ENCODE measurements at regions not wholly inside any gene's neighbourhood (a gene's known extent, or its start where the extent isn't known, plus 50 kb on each side); places are given as distances from the start of the nearest gene placed in this dataset.
"Not testable (repeated sequence)": the region's sequence is repeated elsewhere in the genome, so short reads cannot be mapped to it uniquely, and the experiment has no call there.

DNA sequence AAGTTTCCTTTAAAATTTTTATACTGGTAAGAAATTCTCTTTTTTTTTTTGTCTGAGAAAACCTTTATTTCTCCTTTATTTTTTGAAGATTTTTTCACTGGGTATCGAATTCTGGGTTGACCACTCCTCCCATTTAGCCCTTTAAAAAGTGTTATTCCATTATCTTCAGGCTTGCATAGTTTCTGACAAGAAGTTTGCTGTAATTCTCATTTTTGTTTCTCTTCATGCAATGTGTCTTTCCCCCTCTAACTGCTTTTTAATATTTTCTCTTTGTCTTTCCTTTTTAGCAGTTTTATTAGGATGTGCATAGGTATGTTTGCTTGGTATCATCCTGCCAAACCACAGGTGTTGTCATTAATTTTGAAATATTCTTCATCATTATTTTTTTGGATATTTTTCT lies 67.7 kb upstream of the GOT2 start:
- Mint-ChIP-seq H3K9me3 (peaks cover 15% of the 10 kb centered on the region; the same call in 1 of the 2 replicates), H3K4me3 (no peak overlapping the region), H3K27ac (no peak overlapping the region), H3K27me3 (ENCODE audit: insufficient read depth) (no peaks in the 10 kb centered on the region; the same call in 1 of the 2 replicates), H3K4me1 (ENCODE audit: low read depth) (no peaks in the 10 kb centered on the region), H3K36me3 (ENCODE audit: low read depth) (no peaks in the 10 kb centered on the region)
- no peak for DNase-seq
- TF ChIP-seq, protein P1, sequence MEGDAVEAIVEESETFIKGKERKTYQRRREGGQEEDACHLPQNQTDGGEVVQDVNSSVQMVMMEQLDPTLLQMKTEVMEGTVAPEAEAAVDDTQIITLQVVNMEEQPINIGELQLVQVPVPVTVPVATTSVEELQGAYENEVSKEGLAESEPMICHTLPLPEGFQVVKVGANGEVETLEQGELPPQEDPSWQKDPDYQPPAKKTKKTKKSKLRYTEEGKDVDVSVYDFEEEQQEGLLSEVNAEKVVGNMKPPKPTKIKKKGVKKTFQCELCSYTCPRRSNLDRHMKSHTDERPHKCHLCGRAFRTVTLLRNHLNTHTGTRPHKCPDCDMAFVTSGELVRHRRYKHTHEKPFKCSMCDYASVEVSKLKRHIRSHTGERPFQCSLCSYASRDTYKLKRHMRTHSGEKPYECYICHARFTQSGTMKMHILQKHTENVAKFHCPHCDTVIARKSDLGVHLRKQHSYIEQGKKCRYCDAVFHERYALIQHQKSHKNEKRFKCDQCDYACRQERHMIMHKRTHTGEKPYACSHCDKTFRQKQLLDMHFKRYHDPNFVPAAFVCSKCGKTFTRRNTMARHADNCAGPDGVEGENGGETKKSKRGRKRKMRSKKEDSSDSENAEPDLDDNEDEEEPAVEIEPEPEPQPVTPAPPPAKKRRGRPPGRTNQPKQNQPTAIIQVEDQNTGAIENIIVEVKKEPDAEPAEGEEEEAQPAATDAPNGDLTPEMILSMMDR (IDR thresholded peaks at IDR 0.05) = no peak

GRCh38 chr16:58797137-58797801 lies 63.2 kb upstream of the GOT2 start:
- Mint-ChIP-seq H3K4me1 (ENCODE audit: low read depth) (no peaks in the 10 kb centered on the region), H3K27me3 (ENCODE audit: insufficient read depth) (peaks cover 2% of the 10 kb centered on the region; the same call in 1 of the 2 replicates), H3K27ac (no peak overlapping the region), H3K9me3 (peaks cover 4% of the 10 kb centered on the region; the same call in 1 of the 2 replicates), H3K4me3 (no peak overlapping the region), H3K36me3 (ENCODE audit: low read depth) (no peaks in the 10 kb centered on the region)
- no peak for DNase-seq
- TF ChIP-seq, protein P1 (IDR thresholded peaks at IDR 0.05) = no peak

DNA sequence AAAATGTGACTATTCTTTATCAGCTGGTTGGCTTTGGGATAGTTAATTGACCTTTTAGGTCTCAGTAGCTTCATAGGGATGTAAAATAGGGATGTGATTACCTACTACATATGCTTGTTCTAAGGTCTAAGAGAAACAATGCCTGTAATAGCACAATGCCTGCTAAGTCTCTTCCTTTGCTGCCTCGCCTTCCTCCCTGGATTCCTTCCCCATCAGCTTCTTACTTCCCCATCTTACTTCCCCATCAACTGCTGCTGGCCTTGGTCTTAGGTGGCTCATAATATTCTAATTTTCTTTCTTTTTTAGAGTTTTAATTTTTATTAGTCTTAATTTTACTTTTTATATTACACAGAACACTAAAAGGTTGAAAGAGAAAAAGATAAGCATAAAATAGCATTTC lies 59.2 kb upstream of the GOT2 start:
- no peak overlapping the region for H3K4me3 Mint-ChIP-seq

DNA sequence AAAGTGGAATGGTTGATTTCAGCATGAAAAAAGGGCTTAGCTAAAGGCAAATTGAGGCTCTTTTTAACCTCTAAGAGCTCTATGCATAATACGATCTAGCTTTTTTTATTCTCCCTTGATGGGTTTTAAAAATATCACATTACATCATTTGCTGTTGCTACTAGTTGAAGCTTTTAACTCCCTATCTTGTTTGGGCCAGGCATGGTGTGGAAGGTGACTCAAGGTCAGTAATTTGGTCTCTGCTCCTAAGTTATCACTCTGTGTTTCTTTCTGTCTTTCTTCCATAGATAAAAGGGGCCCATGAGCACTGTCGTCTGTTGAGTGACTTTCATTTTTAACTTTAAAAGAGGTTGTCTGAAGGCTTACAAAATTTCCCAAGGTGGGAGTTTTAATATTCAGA lies 58.1 kb upstream of the GOT2 start:
- DNase-seq = no peak
- Mint-ChIP-seq H3K27ac (no peak overlapping the region), H3K36me3 (ENCODE audit: low read depth) (no peaks in the 10 kb centered on the region), H3K4me1 (ENCODE audit: low read depth) (no peaks in the 10 kb centered on the region), H3K4me3 (no peak overlapping the region), H3K9me3 (no peaks in the 10 kb centered on the region), H3K27me3 (ENCODE audit: insufficient read depth) (peaks cover 8% of the 10 kb centered on the region)
- TF ChIP-seq, protein P1 (IDR thresholded peaks at IDR 0.05) = no peak

More for the DNA sequence above, 59.2 kb upstream of the GOT2 start:
- no peaks in the 10 kb centered on the region for H3K36me3 Mint-ChIP-seq (ENCODE audit: low read depth)
- TF ChIP-seq, protein P1 (IDR thresholded peaks at IDR 0.05) = no peak
- no peak for DNase-seq
- H3K27ac Mint-ChIP-seq = no peak overlapping the region
- peaks cover 5% of the 10 kb centered on the region for H3K27me3 Mint-ChIP-seq (ENCODE audit: insufficient read depth)
- no peaks in the 10 kb centered on the region for H3K9me3 Mint-ChIP-seq
- H3K4me1 Mint-ChIP-seq (ENCODE audit: low read depth) = no peaks in the 10 kb centered on the region

DNA sequence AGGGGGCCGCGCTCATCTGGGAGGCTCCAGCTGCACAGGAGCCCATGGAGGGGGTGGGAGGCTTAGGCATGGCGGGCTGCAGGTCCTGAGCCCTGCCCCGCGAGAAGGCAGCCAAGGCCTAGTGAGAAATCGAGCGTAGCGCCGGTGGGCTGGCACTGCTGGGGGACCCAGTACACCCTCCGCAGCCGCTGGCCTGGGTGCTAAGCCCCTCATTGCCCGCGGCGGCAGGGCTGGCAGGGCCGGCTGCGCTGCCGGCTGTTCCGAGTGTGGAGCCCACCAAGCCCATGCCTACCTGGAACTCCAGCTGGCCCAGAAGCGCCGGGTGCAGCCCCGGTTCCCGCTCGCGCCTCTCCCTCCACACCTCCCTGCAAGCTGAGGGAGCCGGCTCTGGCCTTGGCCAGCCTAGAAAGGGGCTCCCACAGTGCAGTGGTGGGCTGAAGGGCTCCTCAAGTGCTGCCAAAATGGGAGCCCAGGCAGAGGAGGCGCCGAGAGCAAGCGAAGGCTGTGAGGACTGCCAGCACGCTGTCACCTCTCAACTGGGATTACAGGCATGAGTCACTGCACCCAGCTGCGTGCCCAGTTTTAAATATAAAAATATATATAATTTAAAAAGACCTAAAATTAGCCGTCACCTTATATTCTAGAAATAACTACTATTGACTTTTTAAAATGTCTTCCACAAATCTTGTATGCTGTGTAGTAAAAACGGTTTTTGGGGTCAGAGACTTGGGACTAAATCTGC lies 56.9 kb upstream of the GOT2 start:
- not testable (repeated sequence) for H3K27ac Mint-ChIP-seq; DNase-seq; H3K4me1 Mint-ChIP-seq (ENCODE audit: low read depth); H3K9me3 Mint-ChIP-seq; H3K27me3 Mint-ChIP-seq (ENCODE audit: insufficient read depth); H3K36me3 Mint-ChIP-seq (ENCODE audit: low read depth); H3K4me3 Mint-ChIP-seq

DNA sequence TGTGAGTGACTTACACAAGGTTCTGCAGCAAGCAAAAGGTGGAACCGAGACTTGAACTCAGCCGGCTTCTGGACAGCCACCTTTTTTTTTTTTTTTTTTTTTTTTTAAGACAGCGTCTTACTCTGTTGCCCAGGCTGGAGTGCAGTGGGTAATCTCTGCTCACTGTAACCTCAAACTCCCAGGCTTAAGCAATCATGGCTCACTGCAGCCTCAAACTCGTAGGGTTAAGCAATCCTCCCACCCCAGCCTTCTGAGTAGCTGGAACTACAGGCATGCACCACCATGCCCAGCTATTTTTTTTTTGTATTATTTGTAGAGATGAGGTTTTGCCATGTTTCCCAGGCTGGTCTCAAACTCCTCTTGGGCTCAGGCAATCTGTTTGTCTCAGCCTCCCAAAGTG lies 55.2 kb upstream of the GOT2 start:
- no peaks in the 10 kb centered on the region for H3K4me1 Mint-ChIP-seq (ENCODE audit: low read depth)
- no peak overlapping the region for H3K27ac Mint-ChIP-seq
- no peak for DNase-seq
- H3K27me3 Mint-ChIP-seq (ENCODE audit: insufficient read depth) = peaks cover 15% of the 10 kb centered on the region
- H3K9me3 Mint-ChIP-seq = no peaks in the 10 kb centered on the region
- TF ChIP-seq, protein P1 (IDR thresholded peaks at IDR 0.05) = no peak
- H3K4me3 Mint-ChIP-seq = no peak overlapping the region
- no peaks in the 10 kb centered on the region for H3K36me3 Mint-ChIP-seq (ENCODE audit: low read depth)
